Vagina (tissue), 2 donors: ENCODE measurements at regions not wholly inside any gene's neighbourhood (a gene's known extent, or its start where the extent isn't known, plus 50 kb on each side); places are given as distances from the start of the nearest gene placed in this dataset.

Experiments used
- DNase-seq, 2 donors: peaks; one replicate each; pipeline ENCODE4 v3.0.0-alpha.2; 2017; ENCODE audit errors: extremely low spot score in 2 of 2
- H3K27ac ChIP-seq: fragments of 200-600 bp; sonication (generic); one replicate; pipeline ENCODE4 v1.5.1; 2019
- H3K27me3 ChIP-seq: fragments of 200-600 bp; sonication (generic); one replicate; pipeline ENCODE4 v1.5.1; 2019
- H3K36me3 ChIP-seq, 2 donors: fragments of 200-600 bp; sonication (generic); one replicate each; pipeline ENCODE4 v1.5.1; 2017 to 2019
- H3K4me1 ChIP-seq: fragments of 200-600 bp; sonication (generic); one replicate; pipeline ENCODE4 v1.5.1; 2019
- H3K4me3 ChIP-seq, 2 donors: fragments of 200-600 bp; sonication (generic); 1 replicate in 1 of 2; 2 replicates in 1 of 2; pipeline ENCODE4 v1.5.1; 2016 to 2019
- H3K9me3 ChIP-seq: fragments of 200-600 bp; sonication (generic); one replicate; pipeline ENCODE4 v1.5.1; 2019
- POLR2A ChIP-seq, 2 donors: fragments of 450-650 bp; IDR thresholded peaks; one replicate each; pipeline ENCODE4 v1.6.1; 2017; ENCODE audit warnings: antibody characterized with exemption in 2 of 2, mild to moderate bottlenecking in 2 of 2, moderate library complexity in 2 of 2
- POLR2AphosphoS5 ChIP-seq, 2 donors: sonication (generic); formaldehyde crosslinking; IDR thresholded peaks; one replicate each; pipeline ENCODE4 v1.9.0; 2017; ENCODE audit warnings: antibody characterized with exemption in 2 of 2, mild to moderate bottlenecking in 2 of 2, low read depth in 1 of 2; ENCODE audit not compliant: insufficient read depth in 1 of 2
- intact Hi-C: fragments of 100-400 bp; cut with DNase I; formaldehyde crosslinking; loops from one replicate; pipeline ENCODE4 v1.15.1; 2023
- TF ChIP-seq, protein P1 (sequence below), 3 experiments: fragments of 450-650 bp in 2 of 3; fragments of 200-600 bp in 1 of 3; sonication (generic) in 1 of 3; IDR thresholded peaks; one replicate each; pipeline ENCODE4 v1.5.1; 2017 to 2019; ENCODE audit warnings: antibody characterized with exemption in 3 of 3, mild to moderate bottlenecking in 2 of 3, moderate library complexity in 2 of 3

DNA sequence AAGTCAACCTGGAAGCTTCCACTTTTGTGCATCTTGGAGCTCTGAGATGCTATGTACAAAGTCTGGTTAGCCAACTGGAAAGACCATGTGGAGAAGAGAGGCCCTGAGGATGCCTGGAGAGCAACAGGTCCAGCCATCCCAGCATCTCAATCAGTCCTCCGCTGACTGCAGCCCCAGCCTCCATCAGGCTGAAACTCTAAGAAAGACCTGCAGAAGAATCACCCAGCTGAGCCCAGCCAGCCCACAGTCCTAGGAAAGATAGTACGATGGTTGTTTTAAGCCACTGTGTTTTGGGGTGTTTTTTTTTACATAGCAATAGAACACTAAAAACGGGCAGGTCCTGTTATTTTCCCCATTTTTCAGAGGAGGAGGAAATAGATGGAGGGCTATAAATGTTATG lies 84.0 kb downstream of the NCR2 start:
- Histone ChIP-seq H3K27me3 (no peaks in the 10 kb centered on the region), H3K9me3 (peaks cover 4% of the 10 kb centered on the region), H3K27ac (no peak overlapping the region), H3K4me3 (no peak overlapping the region), H3K36me3 (no peaks in the 10 kb centered on the region), H3K4me1 (no peaks in the 10 kb centered on the region)
- intact Hi-C loops = no loop called here
- TF ChIP-seq POLR2A (IDR thresholded peaks at IDR 0.05) (no peak), POLR2AphosphoS5 (IDR thresholded peaks at IDR 0.05; ENCODE audit: insufficient read depth in 1 of 2, low read depth in 1 of 2) (no peak)
- DNase-seq = no peak

DNA sequence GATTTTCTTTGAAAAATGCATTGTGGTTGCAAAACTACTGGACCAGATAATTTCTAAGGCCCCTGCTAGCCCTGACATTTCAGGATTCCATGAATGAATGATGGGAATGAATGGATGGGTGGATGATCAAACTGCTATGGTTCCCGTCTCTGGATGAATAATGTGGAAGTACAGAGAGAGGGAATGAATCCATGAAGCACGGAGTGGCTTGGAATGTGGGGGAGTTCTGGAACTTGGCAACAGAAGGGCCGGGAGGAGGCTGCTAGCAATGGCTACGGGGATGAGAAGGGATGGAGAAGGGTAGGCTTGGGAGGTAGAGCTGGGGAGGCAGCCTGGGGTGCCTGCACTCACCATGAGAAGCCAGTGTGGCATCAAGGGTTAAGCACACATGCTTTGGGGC lies 84.8 kb downstream of the NCR2 start:
- H3K9me3 ChIP-seq = peaks cover 4% of the 10 kb centered on the region
- no peak overlapping the region for H3K27ac ChIP-seq
- no peaks in the 10 kb centered on the region for H3K36me3 ChIP-seq
- no peaks in the 10 kb centered on the region for H3K27me3 ChIP-seq
- H3K4me3 ChIP-seq = no peak overlapping the region
- DNase-seq = no peak
- H3K4me1 ChIP-seq = no peaks in the 10 kb centered on the region
- TF ChIP-seq POLR2A (IDR thresholded peaks at IDR 0.05) = no peak
- TF ChIP-seq POLR2AphosphoS5 (IDR thresholded peaks at IDR 0.05; ENCODE audit: insufficient read depth in 1 of 2, low read depth in 1 of 2) = no peak
- intact Hi-C loops = loop anchor here (10.0 kb wide), 1 partner anchor 85 kb away; no protein-coding TSS in a partner anchor

DNA sequence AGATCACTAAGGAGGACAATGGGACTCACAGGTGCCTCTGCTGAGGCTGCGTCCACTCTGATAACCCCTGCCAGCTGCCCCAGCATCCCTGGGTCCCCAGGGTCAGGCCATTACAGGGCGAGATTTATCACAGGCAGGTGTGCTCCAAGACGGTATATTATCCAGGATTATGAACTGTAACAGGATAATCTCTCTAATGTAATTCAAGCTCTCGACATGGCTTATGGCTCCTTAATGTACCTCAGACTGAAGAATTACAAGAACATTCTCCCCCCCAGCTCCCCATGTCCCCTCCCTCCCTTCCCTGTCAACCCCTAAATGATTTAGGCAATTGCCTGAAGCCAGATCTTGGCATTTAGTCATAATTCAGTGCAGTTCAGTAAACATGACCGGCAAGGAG lies 86.8 kb downstream of the NCR2 start:
- DNase-seq = no peak
- H3K36me3 ChIP-seq = no peaks in the 10 kb centered on the region

DNA sequence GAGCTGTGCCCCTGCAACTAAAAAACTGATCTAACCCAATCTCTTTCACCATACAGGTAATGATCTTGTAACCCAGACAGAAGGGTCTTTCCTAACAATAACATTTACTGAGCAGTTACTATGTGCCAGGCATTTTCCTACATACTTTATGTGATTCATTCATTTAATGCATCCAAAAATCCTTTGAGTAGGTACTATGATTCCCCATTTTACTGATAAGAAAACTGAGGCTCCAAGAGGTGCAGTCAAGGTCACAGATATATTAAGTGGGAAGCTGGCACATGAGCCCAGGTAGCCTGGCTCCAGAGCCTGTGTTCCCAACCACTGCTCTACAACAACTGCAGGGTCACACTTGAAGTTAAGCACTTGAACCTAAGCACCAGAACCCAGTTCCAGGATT lies 87.6 kb downstream of the NCR2 start:
- H3K27me3 ChIP-seq = no peaks in the 10 kb centered on the region
- intact Hi-C loops = loop anchor here (10.0 kb wide), 1 partner anchor 82 kb away; no protein-coding TSS in a partner anchor
- H3K9me3 ChIP-seq = peaks cover 4% of the 10 kb centered on the region
- H3K27ac ChIP-seq = no peak overlapping the region
- DNase-seq = no peak
- H3K36me3 ChIP-seq = no peaks in the 10 kb centered on the region
- H3K4me3 ChIP-seq = no peak overlapping the region
- H3K4me1 ChIP-seq = peaks cover 13% of the 10 kb centered on the region
- TF ChIP-seq POLR2A (IDR thresholded peaks at IDR 0.05) (no peak), POLR2AphosphoS5 (IDR thresholded peaks at IDR 0.05; ENCODE audit: insufficient read depth in 1 of 2, low read depth in 1 of 2) (no peak)
- TF ChIP-seq, protein P1, sequence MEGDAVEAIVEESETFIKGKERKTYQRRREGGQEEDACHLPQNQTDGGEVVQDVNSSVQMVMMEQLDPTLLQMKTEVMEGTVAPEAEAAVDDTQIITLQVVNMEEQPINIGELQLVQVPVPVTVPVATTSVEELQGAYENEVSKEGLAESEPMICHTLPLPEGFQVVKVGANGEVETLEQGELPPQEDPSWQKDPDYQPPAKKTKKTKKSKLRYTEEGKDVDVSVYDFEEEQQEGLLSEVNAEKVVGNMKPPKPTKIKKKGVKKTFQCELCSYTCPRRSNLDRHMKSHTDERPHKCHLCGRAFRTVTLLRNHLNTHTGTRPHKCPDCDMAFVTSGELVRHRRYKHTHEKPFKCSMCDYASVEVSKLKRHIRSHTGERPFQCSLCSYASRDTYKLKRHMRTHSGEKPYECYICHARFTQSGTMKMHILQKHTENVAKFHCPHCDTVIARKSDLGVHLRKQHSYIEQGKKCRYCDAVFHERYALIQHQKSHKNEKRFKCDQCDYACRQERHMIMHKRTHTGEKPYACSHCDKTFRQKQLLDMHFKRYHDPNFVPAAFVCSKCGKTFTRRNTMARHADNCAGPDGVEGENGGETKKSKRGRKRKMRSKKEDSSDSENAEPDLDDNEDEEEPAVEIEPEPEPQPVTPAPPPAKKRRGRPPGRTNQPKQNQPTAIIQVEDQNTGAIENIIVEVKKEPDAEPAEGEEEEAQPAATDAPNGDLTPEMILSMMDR (IDR thresholded peaks at IDR 0.05) = no peak

More for the DNA sequence above, 86.8 kb downstream of the NCR2 start:
- H3K4me1 ChIP-seq = peaks cover 5% of the 10 kb centered on the region
- no peak for TF ChIP-seq POLR2A (IDR thresholded peaks at IDR 0.05)
- TF ChIP-seq POLR2AphosphoS5 (IDR thresholded peaks at IDR 0.05; ENCODE audit: insufficient read depth in 1 of 2, low read depth in 1 of 2) = no peak
- TF ChIP-seq, protein P1 (IDR thresholded peaks at IDR 0.05) = no peak
- H3K4me3 ChIP-seq = no peak overlapping the region
- H3K9me3 ChIP-seq = peaks cover 4% of the 10 kb centered on the region
- intact Hi-C loops = loop anchor here (10.0 kb wide), 1 partner anchor 83 kb away; no protein-coding TSS in a partner anchor
- H3K27ac ChIP-seq = no peak overlapping the region
- H3K27me3 ChIP-seq = no peaks in the 10 kb centered on the region

DNA sequence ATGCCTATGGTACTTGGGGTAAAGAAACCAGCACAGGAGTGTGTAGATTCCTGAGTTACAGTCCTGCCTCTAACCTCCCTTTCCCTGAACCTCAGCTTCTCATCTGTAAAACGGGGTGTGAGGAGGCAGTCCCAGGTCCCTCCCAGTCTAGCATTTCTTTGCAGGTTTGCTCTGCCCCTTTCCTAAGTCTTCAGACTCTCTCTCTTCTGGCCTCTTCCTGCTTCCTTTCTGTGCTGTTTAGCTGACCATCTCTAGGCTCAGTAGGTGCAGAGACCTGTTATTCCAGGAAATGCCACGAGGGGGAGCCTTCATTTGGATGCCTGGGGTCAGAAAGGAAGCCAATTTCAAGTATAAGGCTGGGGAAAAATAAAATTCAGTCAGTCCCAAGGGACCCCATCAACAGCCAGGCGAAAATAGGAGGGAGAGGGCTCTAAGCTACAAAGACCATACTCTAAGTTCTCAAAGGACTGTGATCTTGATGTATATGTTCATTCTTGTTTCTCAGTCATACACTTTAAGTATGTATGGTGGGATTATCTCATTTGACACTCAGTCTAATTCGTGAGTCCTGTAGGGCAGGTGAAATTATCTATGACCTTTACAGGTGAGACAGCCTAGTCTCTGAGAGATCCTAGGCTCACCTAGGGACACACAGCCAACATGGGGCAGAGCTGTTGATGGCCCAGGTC lies 89.1 kb downstream of the NCR2 start:
- DNase-seq = no peak
- intact Hi-C loops = loop anchor here (5.0 to 10.0 kb wide), 2 partner anchors 80 to 168 kb away; no protein-coding TSS in a partner anchor
- no peak for TF ChIP-seq POLR2AphosphoS5 (IDR thresholded peaks at IDR 0.05; ENCODE audit: insufficient read depth in 1 of 2, low read depth in 1 of 2)
- TF ChIP-seq, protein P1 (IDR thresholded peaks at IDR 0.05) = peak; percentile 54 to 79 (median 77)
- Histone ChIP-seq H3K27ac (no peak overlapping the region), H3K4me3 (no peak overlapping the region), H3K4me1 (peaks cover 26% of the 10 kb centered on the region), H3K27me3 (no peaks in the 10 kb centered on the region), H3K9me3 (no peaks in the 10 kb centered on the region), H3K36me3 (no peaks in the 10 kb centered on the region)

DNA sequence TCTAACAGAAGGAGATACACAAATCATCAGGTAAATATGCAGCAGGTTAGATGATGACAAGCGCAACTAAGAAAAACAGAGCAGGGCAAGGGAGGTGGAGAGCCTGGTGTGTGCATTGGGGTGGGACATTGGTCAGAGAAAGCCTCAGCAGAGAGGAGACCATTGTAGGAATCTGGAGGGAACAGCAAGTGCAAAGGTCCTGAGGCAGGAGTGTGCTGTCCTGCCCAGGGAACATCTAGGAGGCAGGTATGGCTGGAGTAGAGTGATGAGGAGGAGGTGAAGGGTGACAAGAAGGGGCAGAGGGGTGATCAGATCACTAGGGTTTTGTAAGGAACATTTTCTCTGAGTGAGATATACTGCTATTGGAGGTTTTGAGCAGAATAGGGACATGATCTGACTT lies 90.1 kb downstream of the NCR2 start:
- Histone ChIP-seq H3K27ac (no peak overlapping the region), H3K9me3 (no peaks in the 10 kb centered on the region), H3K27me3 (no peaks in the 10 kb centered on the region), H3K4me3 (no peak overlapping the region), H3K4me1 (peaks cover 28% of the 10 kb centered on the region), H3K36me3 (no peaks in the 10 kb centered on the region)
- TF ChIP-seq POLR2AphosphoS5 (IDR thresholded peaks at IDR 0.05; ENCODE audit: insufficient read depth in 1 of 2, low read depth in 1 of 2) (no peak), POLR2A (IDR thresholded peaks at IDR 0.05) (no peak)
- TF ChIP-seq, protein P1 (IDR thresholded peaks at IDR 0.05) = no peak
- intact Hi-C loops = loop anchor here (5.0 to 10.0 kb wide), 2 partner anchors 79 to 167 kb away; no protein-coding TSS in a partner anchor
- DNase-seq = no peak
